ENCODE measurements at regions not wholly inside any gene's neighbourhood (a gene's known extent, or its start where the extent isn't known, plus 50 kb on each side); places are given as distances from the start of the nearest gene placed in this dataset.

- Histone ChIP-seq H3K79me1 (ENCODE audit: low read length) (no peaks in the 10 kb centered on the region), H3K56ac (ENCODE audit: low read length) (no peak overlapping the region), H2BK120ac (ENCODE audit: low read depth, low read length) (no peak overlapping the region), H3K4ac (ENCODE audit: low read depth, low read length) (no peak overlapping the region), H3K9ac (ENCODE audit: low read length) (no peak overlapping the region), H2AK5ac (ENCODE audit: low read length) (no peak overlapping the region), H3K23ac (ENCODE audit: low read length) (no peak overlapping the region), H4K8ac (ENCODE audit: low read depth, low read length) (no peak overlapping the region), H3K4me1 (ENCODE audit: control insufficient read depth, low read depth, low read length) (no peaks in the 10 kb centered on the region), H2BK15ac (replicated peaks; ENCODE audit: low read depth) (no peak overlapping the region), H3K18ac (ENCODE audit: low read length) (no peak overlapping the region), H4K5ac (ENCODE audit: low read length) (no peak overlapping the region), H3K79me2 (ENCODE audit: control insufficient read depth, insufficient read depth, low read length) (no peaks in the 10 kb centered on the region), H2BK5ac (ENCODE audit: low read length) (no peak overlapping the region), H3K36me3 (ENCODE audit: control insufficient read depth, insufficient read depth, low read length) (no peaks in the 10 kb centered on the region), H3K27ac (ENCODE audit: low read depth, low read length) (no peak overlapping the region), H3K4me3 (ENCODE audit: low read length) (no peak overlapping the region), H3K4me2 (ENCODE audit: low read length) (no peak overlapping the region), H3K27me3 (ENCODE audit: insufficient read depth, low read length, poor library complexity) (no peaks in the 10 kb centered on the region)
- no CpG with 5 or more reads among the region's 5 CpGs for WGBS (ENCODE audit: extremely low coverage, insufficient coverage, low lambda C conversion rate)
- DNase-seq = peak; percentile 72
Measured at GRCh38 chr6:137271245-137272183, 52.3 kb upstream of the IFNGR1 start.

- H3K18ac ChIP-seq (ENCODE audit: low read length) = no peak overlapping the region
- no peak for DNase-seq
- no peak overlapping the region for H2AK5ac ChIP-seq (ENCODE audit: low read length)
- no peak overlapping the region for H3K4me2 ChIP-seq (ENCODE audit: low read length)
- no CpG with 5 or more reads among the region's 3 CpGs for WGBS (ENCODE audit: extremely low coverage, insufficient coverage, low lambda C conversion rate)
- no peak overlapping the region for H3K9ac ChIP-seq (ENCODE audit: low read length)
- no peak overlapping the region for H4K5ac ChIP-seq (ENCODE audit: low read length)
- H3K36me3 ChIP-seq (ENCODE audit: control insufficient read depth, insufficient read depth, low read length) = no peaks in the 10 kb centered on the region
- no peaks in the 10 kb centered on the region for H3K27me3 ChIP-seq (ENCODE audit: insufficient read depth, low read length, poor library complexity)
- H3K4me1 ChIP-seq (ENCODE audit: control insufficient read depth, low read depth, low read length) = no peaks in the 10 kb centered on the region
- no peaks in the 10 kb centered on the region for H3K79me1 ChIP-seq (ENCODE audit: low read length)
- H2BK5ac ChIP-seq (ENCODE audit: low read length) = no peak overlapping the region
- no peak overlapping the region for H3K4ac ChIP-seq (ENCODE audit: low read depth, low read length)
- no peaks in the 10 kb centered on the region for H3K79me2 ChIP-seq (ENCODE audit: control insufficient read depth, insufficient read depth, low read length)
- no peak overlapping the region for H3K23ac ChIP-seq (ENCODE audit: low read length)
- H4K8ac ChIP-seq (ENCODE audit: low read depth, low read length) = no peak overlapping the region
- H3K56ac ChIP-seq (ENCODE audit: low read length) = no peak overlapping the region
- H2BK120ac ChIP-seq (ENCODE audit: low read depth, low read length) = no peak overlapping the region
- H2BK15ac ChIP-seq (replicated peaks; ENCODE audit: low read depth) = no peak overlapping the region
- H3K4me3 ChIP-seq (ENCODE audit: low read length) = no peak overlapping the region
- no peak overlapping the region for H3K27ac ChIP-seq (ENCODE audit: low read depth, low read length)
Measured at GRCh38 chr6:137269803-137270202, 50.6 kb upstream of the IFNGR1 start.

DNA sequence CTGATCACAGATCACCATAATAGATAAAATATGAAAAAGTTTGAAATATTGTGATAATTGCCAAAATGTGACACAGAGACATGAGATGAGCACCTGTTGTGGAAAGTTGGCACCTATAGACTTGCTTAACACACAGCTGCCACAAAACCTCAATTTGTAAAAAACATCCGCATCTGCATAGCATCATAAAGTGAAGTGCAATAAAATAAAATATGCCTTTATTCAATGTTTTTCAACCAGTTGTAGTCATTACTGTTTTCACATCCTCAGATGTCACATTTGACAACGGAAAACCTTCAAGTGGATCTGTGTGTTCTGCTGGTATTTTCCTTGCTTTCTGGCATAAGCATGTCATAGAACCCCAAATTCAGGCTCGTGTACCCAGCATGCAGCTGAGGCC, 50.2 kb upstream of the IFNGR1 start:
- no peaks in the 10 kb centered on the region for H3K79me2 ChIP-seq (ENCODE audit: control insufficient read depth, insufficient read depth, low read length)
- no peak overlapping the region for H2BK120ac ChIP-seq (ENCODE audit: low read depth, low read length)
- H3K56ac ChIP-seq (ENCODE audit: low read length) = no peak overlapping the region
- H2AK5ac ChIP-seq (ENCODE audit: low read length) = no peak overlapping the region
- no peak overlapping the region for H3K9ac ChIP-seq (ENCODE audit: low read length)
- H3K27ac ChIP-seq (ENCODE audit: low read depth, low read length) = no peak overlapping the region
- H3K4ac ChIP-seq (ENCODE audit: low read depth, low read length) = no peak overlapping the region
- H3K4me2 ChIP-seq (ENCODE audit: low read length) = no peak overlapping the region
- WGBS (ENCODE audit: extremely low coverage, insufficient coverage, low lambda C conversion rate) = no CpG with 5 or more reads among the region's 3 CpGs
- H3K36me3 ChIP-seq (ENCODE audit: control insufficient read depth, insufficient read depth, low read length) = no peaks in the 10 kb centered on the region
- no peak overlapping the region for H3K18ac ChIP-seq (ENCODE audit: low read length)
- no peak overlapping the region for H3K23ac ChIP-seq (ENCODE audit: low read length)
- DNase-seq = no peak
- H3K4me1 ChIP-seq (ENCODE audit: control insufficient read depth, low read depth, low read length) = no peaks in the 10 kb centered on the region
- H2BK15ac ChIP-seq (replicated peaks; ENCODE audit: low read depth) = no peak overlapping the region
- H2BK5ac ChIP-seq (ENCODE audit: low read length) = no peak overlapping the region
- no peak overlapping the region for H3K4me3 ChIP-seq (ENCODE audit: low read length)
- no peaks in the 10 kb centered on the region for H3K79me1 ChIP-seq (ENCODE audit: low read length)
- H3K27me3 ChIP-seq (ENCODE audit: insufficient read depth, low read length, poor library complexity) = no peaks in the 10 kb centered on the region
- no peak overlapping the region for H4K8ac ChIP-seq (ENCODE audit: low read depth, low read length)
- H4K5ac ChIP-seq (ENCODE audit: low read length) = no peak overlapping the region

Measured in mesendoderm (in vitro differentiated cells).